Mesenchymal stem cell (in vitro differentiated cells and primary cell): ENCODE measurements at regions not wholly inside any gene's neighbourhood (a gene's known extent, or its start where the extent isn't known, plus 50 kb on each side); places are given as distances from the start of the nearest gene placed in this dataset.

ENCODE experiments used
- DNase-seq: peaks from one replicate; pipeline ENCODE4 v3.0.0-alpha.2; 2013
- H2AFZ ChIP-seq: one replicate; pipeline ENCODE4 v1.6.1; 2013; ENCODE audit warnings: low read depth, mild to moderate bottlenecking, control low read depth, inconsistent platforms, low read length, moderate library complexity
- H2AK5ac ChIP-seq: 2 replicates; pipeline ENCODE4 v1.6.1; 2013; ENCODE audit warnings: low read length, moderate library complexity, mild to moderate bottlenecking, inconsistent platforms; ENCODE audit not compliant: severe bottlenecking
- H2BK120ac ChIP-seq: one replicate; pipeline ENCODE4 v1.6.1; 2013; ENCODE audit warnings: low read depth, mild to moderate bottlenecking, inconsistent platforms, low read length, moderate library complexity
- H2BK12ac ChIP-seq, 2 experiments: one replicate each; pipeline ENCODE4 v1.6.1; 2013; ENCODE audit warnings: inconsistent platforms in 2 of 2, low read length in 2 of 2, mild to moderate bottlenecking in 2 of 2, moderate library complexity in 2 of 2, control low read depth in 1 of 2
- H2BK15ac ChIP-seq: one replicate; pipeline ENCODE4 v1.6.1; 2013; ENCODE audit warnings: mild to moderate bottlenecking, low read depth, inconsistent platforms; ENCODE audit not compliant: poor library complexity, severe bottlenecking
- H2BK5ac ChIP-seq: 2 replicates; pipeline ENCODE4 v1.6.1; 2013; ENCODE audit warnings: low read depth, mild to moderate bottlenecking, low read length, control low read depth, inconsistent platforms; ENCODE audit not compliant: poor library complexity, severe bottlenecking
- H3K14ac ChIP-seq, 2 experiments: one replicate each; pipeline ENCODE4 v1.6.1; 2013; ENCODE audit warnings: inconsistent platforms in 2 of 2, low read length in 2 of 2, control low read depth in 1 of 2, mild to moderate bottlenecking in 1 of 2, moderate library complexity in 1 of 2
- H3K18ac ChIP-seq, 2 experiments: one replicate each; pipeline ENCODE4 v1.6.1; 2013; ENCODE audit warnings: inconsistent platforms in 2 of 2, low read length in 2 of 2, control low read depth in 1 of 2, low read depth in 1 of 2, mild to moderate bottlenecking in 1 of 2
- H3K23ac ChIP-seq, 2 experiments: one replicate each; pipeline ENCODE4 v1.6.1; 2013; ENCODE audit warnings: inconsistent platforms in 2 of 2, low read length in 2 of 2, mild to moderate bottlenecking in 2 of 2, moderate library complexity in 2 of 2, control low read depth in 1 of 2
- H3K27ac ChIP-seq: 2 replicates; pipeline ENCODE4 v1.5.1; 2013; ENCODE audit warnings: mild to moderate bottlenecking, moderate library complexity, low read length, control low read depth, inconsistent platforms; ENCODE audit not compliant: poor library complexity, severe bottlenecking
- H3K27me3 ChIP-seq, 2 experiments: 2 replicates each; pipeline versions ENCODE4 v1.6.1 to v1.7.0; 2013; ENCODE audit warnings: low read length in 2 of 2, mild to moderate bottlenecking in 2 of 2, moderate library complexity in 2 of 2, control low read depth in 1 of 2, inconsistent platforms in 1 of 2; ENCODE audit not compliant: control insufficient read depth in 1 of 2, insufficient read depth in 1 of 2
- H3K36me3 ChIP-seq, 2 experiments: 2 replicates each; pipeline versions ENCODE4 v1.6.1 to v1.7.0; 2013; ENCODE audit warnings: low read length in 2 of 2, control low read depth in 1 of 2, inconsistent platforms in 1 of 2, low read depth in 1 of 2, mild to moderate bottlenecking in 1 of 2; ENCODE audit not compliant: insufficient read depth in 2 of 2, control insufficient read depth in 1 of 2
- H3K4ac ChIP-seq, 2 experiments: one replicate each; pipeline ENCODE4 v1.6.1; 2013; ENCODE audit warnings: inconsistent platforms in 2 of 2, low read length in 2 of 2, mild to moderate bottlenecking in 2 of 2, moderate library complexity in 2 of 2, control low read depth in 1 of 2, low read depth in 1 of 2
- H3K4me1 ChIP-seq: 2 replicates; pipeline ENCODE4 v1.6.1; 2013; ENCODE audit warnings: low read depth, low read length, control low read depth; ENCODE audit not compliant: control insufficient read depth, insufficient read depth
- H3K4me2 ChIP-seq: 2 replicates; pipeline ENCODE4 v1.6.1; 2013; ENCODE audit warnings: low read length, mild to moderate bottlenecking, inconsistent platforms; ENCODE audit not compliant: poor library complexity, severe bottlenecking
- H3K4me3 ChIP-seq, 2 experiments: 2 replicates each; pipeline versions ENCODE4 v1.5.1 to v1.7.0; 2013; ENCODE audit warnings: low read length in 2 of 2, mild to moderate bottlenecking in 2 of 2, control low read depth in 1 of 2, low read depth in 1 of 2; ENCODE audit not compliant: insufficient read depth in 1 of 2
- H3K79me1 ChIP-seq: replicated peaks from 2 replicates; pipeline ENCODE4 v1.6.1; 2013; ENCODE audit warnings: mild to moderate bottlenecking, control low read depth, low read length, inconsistent platforms; ENCODE audit not compliant: poor library complexity, severe bottlenecking
- H3K9ac ChIP-seq: 2 replicates; pipeline ENCODE4 v1.7.0; 2013; ENCODE audit warnings: mild to moderate bottlenecking, low read length, moderate library complexity
- H3K9me3 ChIP-seq: 2 replicates; pipeline ENCODE4 v1.7.0; 2013; ENCODE audit warnings: mild to moderate bottlenecking, low read length; ENCODE audit not compliant: control insufficient read depth
- H4K8ac ChIP-seq: one replicate; pipeline ENCODE4 v1.6.1; 2013; ENCODE audit warnings: inconsistent platforms, mild to moderate bottlenecking, low read length, moderate library complexity
- H4K91ac ChIP-seq: one replicate; pipeline ENCODE4 v1.6.1; 2013; ENCODE audit warnings: mild to moderate bottlenecking, low read length, inconsistent platforms
- WGBS: methylation state at CpG from one replicate; pipeline ENCODE4 v1.1.7; 2013; ENCODE audit warnings: mixed read lengths; 5-methylcytosine and 5-hydroxymethylcytosine counted together

DNA sequence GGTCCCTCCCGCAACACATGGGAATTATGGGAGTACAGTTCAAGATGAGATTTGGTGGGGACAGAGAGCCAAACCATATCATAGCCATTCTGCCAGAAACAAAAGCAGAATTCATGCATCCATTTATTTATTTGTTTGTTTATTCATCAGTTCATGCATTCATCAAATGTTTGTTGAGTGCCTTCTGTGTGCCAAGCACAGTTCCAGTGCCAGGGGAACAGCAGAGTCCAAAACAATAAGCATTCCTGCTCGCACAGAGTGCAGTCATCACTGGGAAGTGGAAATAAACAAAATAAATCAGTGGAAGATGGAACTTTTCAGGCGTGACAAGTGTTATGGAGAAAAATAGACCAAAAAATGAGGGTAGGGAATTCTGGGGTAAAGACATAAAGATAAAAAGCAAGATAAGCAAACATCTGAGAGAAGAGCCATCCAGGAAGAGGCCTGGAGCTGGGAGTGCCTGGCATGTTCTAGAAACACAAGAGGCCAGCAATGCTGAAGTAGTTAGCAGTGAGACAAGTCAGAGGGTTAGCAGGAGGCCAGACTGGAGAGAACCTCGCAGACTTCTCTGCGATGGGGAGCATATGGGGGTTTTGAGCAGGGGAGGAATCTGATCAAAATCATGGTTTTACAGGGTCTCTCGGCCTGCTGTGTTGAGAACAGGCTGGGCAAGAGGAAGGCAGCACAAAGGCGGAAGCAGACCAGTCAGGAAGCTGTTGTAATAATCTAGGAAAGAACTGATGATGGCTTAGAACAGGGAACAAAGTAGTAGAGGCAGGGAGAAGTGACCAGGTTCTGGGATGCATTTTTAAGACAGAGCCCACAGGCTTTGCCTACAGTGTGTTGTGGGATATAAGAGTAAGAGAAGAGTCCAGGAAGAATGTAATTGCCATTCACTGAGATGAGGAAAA is 113.2 kb downstream of the GLUL start:
- H3K4me3 ChIP-seq, result no peak overlapping the region
- H3K14ac ChIP-seq, result no peak overlapping the region
- no peaks in the 10 kb centered on the region for H3K36me3 ChIP-seq
- no peak overlapping the region for H3K4ac ChIP-seq
- H3K4me1 ChIP-seq, result no peaks in the 10 kb centered on the region
- H3K9ac ChIP-seq, result no peak overlapping the region
- no peak overlapping the region for H2BK12ac ChIP-seq
- no peak overlapping the region for H2BK120ac ChIP-seq
- H3K18ac ChIP-seq, result no peak overlapping the region
- no peak overlapping the region for H3K23ac ChIP-seq
- no peak overlapping the region for H4K8ac ChIP-seq
- DNase-seq, result no peak
- no peak overlapping the region for H2AK5ac ChIP-seq
- H3K27ac ChIP-seq, result no peak overlapping the region
- H3K9me3 ChIP-seq, result no peaks in the 10 kb centered on the region
- H3K79me1 ChIP-seq, result no peaks in the 10 kb centered on the region
- H3K4me2 ChIP-seq, result no peak overlapping the region
- H2BK15ac ChIP-seq, result no peak overlapping the region
- 69% methylated on average over 6 of the region's 7 CpGs for WGBS
- no peak overlapping the region for H2AFZ ChIP-seq
- no peak overlapping the region for H2BK5ac ChIP-seq
- H4K91ac ChIP-seq, result no peak overlapping the region
- no peaks in the 10 kb centered on the region for H3K27me3 ChIP-seq

GRCh38 chr1:182275271-182275670 is 116.3 kb downstream of the GLUL start:
- Histone ChIP-seq H2BK120ac (no peak overlapping the region), H3K27ac (no peak overlapping the region), H3K23ac (no peak overlapping the region), H4K91ac (no peak overlapping the region), H3K27me3 (peaks cover 0 to 3% of the 10 kb centered on the region in 2 experiments), H2AFZ (no peak overlapping the region), H2BK5ac (no peak overlapping the region), H3K4me1 (no peaks in the 10 kb centered on the region), H2AK5ac (no peak overlapping the region), H3K4me3 (no peak overlapping the region), H3K18ac (no peak overlapping the region), H2BK12ac (no peak overlapping the region), H3K9ac (no peak overlapping the region), H3K79me1 (no peaks in the 10 kb centered on the region), H4K8ac (no peak overlapping the region), H3K4ac (no peak overlapping the region), H3K4me2 (no peak overlapping the region), H3K9me3 (no peaks in the 10 kb centered on the region), H3K36me3 (no peaks in the 10 kb centered on the region), H3K14ac (no peak overlapping the region), H2BK15ac (no peak overlapping the region)
- DNase-seq, result no peak
- 100% methylated on average over 1 of the region's 4 CpGs for WGBS

DNA sequence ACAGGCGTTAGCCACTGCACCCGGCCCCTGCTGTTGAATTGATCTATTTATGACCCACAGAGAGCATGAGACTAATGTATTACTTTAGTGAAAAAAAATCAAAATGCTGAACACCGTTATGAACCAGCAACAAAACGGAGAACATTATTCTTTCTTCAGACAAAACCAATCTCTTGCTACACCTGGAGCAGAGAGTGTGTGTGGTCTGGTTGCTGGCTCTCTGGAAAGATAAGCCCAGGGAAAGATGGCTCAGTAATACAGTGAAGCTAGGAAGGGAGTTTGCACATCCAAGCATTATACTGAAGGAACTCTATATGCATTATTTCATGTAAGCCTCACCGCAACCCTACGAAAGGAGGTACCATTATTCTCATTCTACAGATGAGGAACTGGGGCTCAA is 117.0 kb downstream of the GLUL start:
- Histone ChIP-seq H3K9me3 (no peaks in the 10 kb centered on the region), H3K79me1 (no peaks in the 10 kb centered on the region), H2BK15ac (no peak overlapping the region), H2AFZ (no peak overlapping the region), H3K14ac (no peak overlapping the region), H4K8ac (no peak overlapping the region), H2BK120ac (no peak overlapping the region), H3K4me1 (no peaks in the 10 kb centered on the region), H3K9ac (no peak overlapping the region), H3K23ac (no peak overlapping the region), H2AK5ac (no peak overlapping the region), H3K4ac (no peak overlapping the region), H4K91ac (no peak overlapping the region), H3K27ac (no peak overlapping the region), H3K4me3 (no peak overlapping the region), H2BK5ac (no peak overlapping the region), H3K18ac (no peak overlapping the region), H2BK12ac (no peak overlapping the region), H3K27me3 (peaks cover 0 to 3% of the 10 kb centered on the region in 2 experiments), H3K4me2 (no peak overlapping the region), H3K36me3 (no peaks in the 10 kb centered on the region)
- WGBS, result 100% methylated on average over 1 of the region's 6 CpGs
- DNase-seq, result no peak

DNA sequence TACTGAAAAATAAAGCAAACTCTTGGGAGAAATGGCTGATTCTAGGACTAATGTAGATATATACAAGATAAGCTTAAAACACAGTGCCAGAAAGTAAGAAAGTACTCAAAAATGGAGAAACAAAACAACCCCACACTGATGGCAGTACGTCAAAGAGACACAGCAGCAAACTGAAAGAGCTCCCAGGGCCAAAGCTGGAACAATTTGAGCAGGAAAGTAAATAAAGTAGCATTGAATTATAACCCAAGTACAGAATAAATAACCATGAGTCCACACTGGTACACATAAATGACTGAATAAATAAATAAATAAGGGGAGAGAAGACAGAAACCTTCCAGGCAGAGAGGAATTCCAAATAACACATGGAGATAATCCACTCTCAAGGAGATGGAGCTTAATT is 120.9 kb downstream of the GLUL start:
- Histone ChIP-seq H3K27me3 (peaks cover 3% of the 10 kb centered on the region in 2 experiments), H2BK120ac (no peak overlapping the region), H3K79me1 (no peaks in the 10 kb centered on the region), H3K36me3 (no peaks in the 10 kb centered on the region), H3K4me2 (no peak overlapping the region), H3K9me3 (no peaks in the 10 kb centered on the region), H3K27ac (no peak overlapping the region), H4K91ac (no peak overlapping the region), H2AK5ac (no peak overlapping the region), H2BK5ac (no peak overlapping the region), H2BK12ac (no peak overlapping the region), H2BK15ac (no peak overlapping the region), H3K4ac (no peak overlapping the region), H4K8ac (no peak overlapping the region), H2AFZ (no peak overlapping the region), H3K4me1 (no peaks in the 10 kb centered on the region), H3K23ac (no peak overlapping the region), H3K14ac (no peak overlapping the region), H3K18ac (no peak overlapping the region), H3K4me3 (no peak overlapping the region), H3K9ac (no peak overlapping the region)
- no peak for DNase-seq
- WGBS, result no CpG with 5 or more reads among the region's 1 CpG
